Thyroid gland (tissue), 4 donors: ENCODE measurements at regions not wholly inside any gene's neighbourhood (a gene's known extent, or its start where the extent isn't known, plus 50 kb on each side); places are given as distances from the start of the nearest gene placed in this dataset.

Experiments used
- CTCF ChIP-seq, 6 experiments: fragments of 200-600 bp in 3 of 6; fragments of 450-650 bp in 3 of 6; sonication (generic) in 3 of 6; IDR thresholded peaks; one replicate each; pipeline ENCODE4 v1.5.1; 2016 to 2019; ENCODE audit warnings: antibody characterized with exemption in 6 of 6, mild to moderate bottlenecking in 2 of 6, inconsistent platforms in 1 of 6, moderate library complexity in 1 of 6
- POLR2A ChIP-seq, 2 donors: fragments of 450-650 bp; IDR thresholded peaks; one replicate each; pipeline ENCODE4 v1.6.1; 2017; ENCODE audit warnings: antibody characterized with exemption in 2 of 2, mild to moderate bottlenecking in 2 of 2, moderate library complexity in 1 of 2

GRCh38 chr12:30437616-30438015 is 258.1 kb downstream of the IPO8 start:
- TF ChIP-seq POLR2A (IDR thresholded peaks at IDR 0.05) (no peak), CTCF (IDR thresholded peaks at IDR 0.05) (no peak)
